Endodermal cell (in vitro differentiated cells): ENCODE measurements at regions not wholly inside any gene's neighbourhood (a gene's known extent, or its start where the extent isn't known, plus 50 kb on each side); places are given as distances from the start of the nearest gene placed in this dataset.

Experiments used
- DNase-seq: peaks from one replicate; pipeline ENCODE4 v3.0.0-alpha.2; 2017
- H3K27ac ChIP-seq: 2 replicates; pipeline ENCODE4 v1.5.1; 2013; ENCODE audit warnings: mild to moderate bottlenecking, low read depth, low read length, moderate library complexity
- H3K27me3 ChIP-seq: 2 replicates; pipeline ENCODE4 v1.6.1; 2013; ENCODE audit warnings: mild to moderate bottlenecking, low read length, moderate library complexity; ENCODE audit not compliant: insufficient read depth, control insufficient read depth, poor library complexity, severe bottlenecking
- H3K36me3 ChIP-seq: 2 replicates; pipeline ENCODE4 v1.7.0; 2013; ENCODE audit warnings: mild to moderate bottlenecking, low read length, moderate library complexity; ENCODE audit not compliant: control insufficient read depth, insufficient read depth
- H3K4me1 ChIP-seq: one replicate; pipeline ENCODE4 v1.7.0; 2013; ENCODE audit warnings: low read length; ENCODE audit not compliant: control insufficient read depth, insufficient read depth
- H3K4me3 ChIP-seq: 2 replicates; pipeline ENCODE4 v1.5.1; 2013; ENCODE audit warnings: mild to moderate bottlenecking, low read length, moderate library complexity
- H3K9ac ChIP-seq: 2 replicates; pipeline ENCODE4 v1.6.1; 2013; ENCODE audit warnings: mild to moderate bottlenecking, low read length, moderate library complexity; ENCODE audit not compliant: poor library complexity, severe bottlenecking; ENCODE audit errors: extremely low read depth
- H3K9me3 ChIP-seq: 2 replicates; pipeline ENCODE4 v1.6.1; 2013; ENCODE audit warnings: mild to moderate bottlenecking, low read length, moderate library complexity; ENCODE audit not compliant: control insufficient read depth
- H3K27ac Mint-ChIP-seq: 2 replicates; pipeline ENCODE4 v1.8.0; 2020; ENCODE audit warnings: mixed read lengths
- H3K27me3 Mint-ChIP-seq: 2 replicates; pipeline ENCODE4 v1.8.0; 2021; ENCODE audit warnings: mild to moderate bottlenecking, mixed read lengths; ENCODE audit not compliant: insufficient read depth
- H3K36me3 Mint-ChIP-seq: 2 replicates; pipeline ENCODE4 v1.8.0; 2020; ENCODE audit warnings: low read depth, mixed read lengths
- H3K4me1 Mint-ChIP-seq: 2 replicates; pipeline ENCODE4 v1.8.0; 2020; ENCODE audit warnings: mixed read lengths
- H3K4me3 Mint-ChIP-seq: 2 replicates; pipeline ENCODE4 v1.8.0; 2020; ENCODE audit warnings: mild to moderate bottlenecking, moderate library complexity, mixed read lengths
- H3K9me3 Mint-ChIP-seq: 2 replicates; pipeline ENCODE4 v1.8.0; 2020; ENCODE audit warnings: mild to moderate bottlenecking, mixed read lengths
- WGBS, 2 experiments: methylation state at CpG; one replicate each; pipeline versions ENCODE4 v1.1.5 to v1.1.7; 2013; ENCODE audit warnings: missing lambda C conversion rate in 2 of 2, mixed read lengths in 1 of 2; ENCODE audit not compliant: insufficient coverage in 1 of 2, insufficient read length in 1 of 2; 5-methylcytosine and 5-hydroxymethylcytosine counted together
- TF ChIP-seq, protein P1 (sequence below): fragments of 200-600 bp; sonication (generic); conservative IDR thresholded peaks from 2 replicates; pipeline ENCODE4 v1.5.0; 2021; ENCODE audit warnings: antibody characterized with exemption, mild to moderate bottlenecking

GRCh38 chr5:84695330-84695729 is 310.6 kb upstream of the EDIL3 start:
- H3K9me3 ChIP-seq = peaks cover 8% of the 10 kb centered on the region
- Mint-ChIP-seq H3K4me1 (no peaks in the 10 kb centered on the region), H3K9me3 (peaks cover 26% of the 10 kb centered on the region), H3K36me3 (peaks cover 12% of the 10 kb centered on the region), H3K27ac (no peak overlapping the region), H3K4me3 (no peak overlapping the region), H3K27me3 (no peaks in the 10 kb centered on the region)
- 93% methylated on average over 3 of the region's 3 CpGs; no CpG with 5 or more reads in 1 of the 2 experiments for WGBS, 2 experiments
- no peaks in the 10 kb centered on the region for H3K27me3 ChIP-seq
- TF ChIP-seq, protein P1, sequence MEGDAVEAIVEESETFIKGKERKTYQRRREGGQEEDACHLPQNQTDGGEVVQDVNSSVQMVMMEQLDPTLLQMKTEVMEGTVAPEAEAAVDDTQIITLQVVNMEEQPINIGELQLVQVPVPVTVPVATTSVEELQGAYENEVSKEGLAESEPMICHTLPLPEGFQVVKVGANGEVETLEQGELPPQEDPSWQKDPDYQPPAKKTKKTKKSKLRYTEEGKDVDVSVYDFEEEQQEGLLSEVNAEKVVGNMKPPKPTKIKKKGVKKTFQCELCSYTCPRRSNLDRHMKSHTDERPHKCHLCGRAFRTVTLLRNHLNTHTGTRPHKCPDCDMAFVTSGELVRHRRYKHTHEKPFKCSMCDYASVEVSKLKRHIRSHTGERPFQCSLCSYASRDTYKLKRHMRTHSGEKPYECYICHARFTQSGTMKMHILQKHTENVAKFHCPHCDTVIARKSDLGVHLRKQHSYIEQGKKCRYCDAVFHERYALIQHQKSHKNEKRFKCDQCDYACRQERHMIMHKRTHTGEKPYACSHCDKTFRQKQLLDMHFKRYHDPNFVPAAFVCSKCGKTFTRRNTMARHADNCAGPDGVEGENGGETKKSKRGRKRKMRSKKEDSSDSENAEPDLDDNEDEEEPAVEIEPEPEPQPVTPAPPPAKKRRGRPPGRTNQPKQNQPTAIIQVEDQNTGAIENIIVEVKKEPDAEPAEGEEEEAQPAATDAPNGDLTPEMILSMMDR = no peak
- no peak overlapping the region for H3K4me3 ChIP-seq
- no peak overlapping the region for H3K9ac ChIP-seq
- no peaks in the 10 kb centered on the region for H3K36me3 ChIP-seq
- DNase-seq = no peak
- H3K27ac ChIP-seq = no peak overlapping the region
- no peaks in the 10 kb centered on the region for H3K4me1 ChIP-seq

GRCh38 chr5:84693256-84693655 is 308.6 kb upstream of the EDIL3 start:
- 85 to 92% methylated on average over 3 to 4 of the region's 4 CpGs for WGBS, 2 experiments

GRCh38 chr5:84688566-84688965 is 303.9 kb upstream of the EDIL3 start:
- Mint-ChIP-seq H3K27me3 (no peaks in the 10 kb centered on the region), H3K4me3 (no peak overlapping the region), H3K4me1 (no peaks in the 10 kb centered on the region), H3K36me3 (no peaks in the 10 kb centered on the region), H3K9me3 (no peaks in the 10 kb centered on the region), H3K27ac (no peak overlapping the region)
- DNase-seq = no peak
- Histone ChIP-seq H3K4me1 (no peaks in the 10 kb centered on the region), H3K27ac (no peak overlapping the region), H3K4me3 (no peak overlapping the region), H3K9me3 (no peaks in the 10 kb centered on the region), H3K36me3 (no peaks in the 10 kb centered on the region), H3K9ac (no peak overlapping the region), H3K27me3 (no peaks in the 10 kb centered on the region)
- WGBS, 2 experiments = 79% methylated on average over 2 of the region's 3 CpGs; no CpG with 5 or more reads in 1 of the 2 experiments
- TF ChIP-seq, protein P1 = no peak

More at GRCh38 chr5:84693256-84693655, 308.6 kb upstream of the EDIL3 start:
- no peak overlapping the region for H3K27ac Mint-ChIP-seq
- Histone ChIP-seq H3K9ac (no peak overlapping the region), H3K36me3 (no peaks in the 10 kb centered on the region), H3K9me3 (peaks cover 8% of the 10 kb centered on the region), H3K27me3 (no peaks in the 10 kb centered on the region), H3K4me3 (no peak overlapping the region), H3K4me1 (no peaks in the 10 kb centered on the region), H3K27ac (no peak overlapping the region)
- no peaks in the 10 kb centered on the region for H3K36me3 Mint-ChIP-seq
- no peak for DNase-seq
- H3K4me1 Mint-ChIP-seq = no peaks in the 10 kb centered on the region
- TF ChIP-seq, protein P1 = no peak
- H3K27me3 Mint-ChIP-seq = no peaks in the 10 kb centered on the region
- peaks cover 6% of the 10 kb centered on the region for H3K9me3 Mint-ChIP-seq
- no peak overlapping the region for H3K4me3 Mint-ChIP-seq
